HFFc6 (cell line): ENCODE measurements at regions not wholly inside any gene's neighbourhood (a gene's known extent, or its start where the extent isn't known, plus 50 kb on each side); places are given as distances from the start of the nearest gene placed in this dataset.
"Not testable (repeated sequence)": the region's sequence is repeated elsewhere in the genome, so short reads cannot be mapped to it uniquely, and the experiment has no call there.

Experiments used
- DNase-seq: peaks from one replicate; pipeline ENCODE4 v3.0.0-alpha.2; 2018
- H3K27ac Mint-ChIP-seq: 2 replicates; pipeline ENCODE4 v1.8.0; 2020; ENCODE audit warnings: mild to moderate bottlenecking, mixed read lengths
- H3K27me3 Mint-ChIP-seq: 2 replicates; pipeline ENCODE4 v1.8.0; 2021; ENCODE audit warnings: mild to moderate bottlenecking, moderate library complexity, mixed read lengths; ENCODE audit not compliant: insufficient read depth
- H3K36me3 Mint-ChIP-seq: 2 replicates; pipeline ENCODE4 v1.8.0; 2021; ENCODE audit warnings: low read depth, mixed read lengths
- H3K4me1 Mint-ChIP-seq: 2 replicates; pipeline ENCODE4 v1.8.0; 2020; ENCODE audit warnings: low read depth, mixed read lengths
- H3K4me3 Mint-ChIP-seq: 2 replicates; pipeline ENCODE4 v1.8.0; 2020; ENCODE audit warnings: mild to moderate bottlenecking, moderate library complexity, mixed read lengths
- H3K9me3 Mint-ChIP-seq: 2 replicates; pipeline ENCODE4 v1.8.0; 2020; ENCODE audit warnings: mild to moderate bottlenecking, mixed read lengths
- TF ChIP-seq, protein P1 (sequence below): fragments of 200-600 bp; sonication (generic); IDR thresholded peaks from 2 replicates; pipeline ENCODE4 v1.5.0; 2021; ENCODE audit warnings: antibody characterized with exemption, mild to moderate bottlenecking

DNA sequence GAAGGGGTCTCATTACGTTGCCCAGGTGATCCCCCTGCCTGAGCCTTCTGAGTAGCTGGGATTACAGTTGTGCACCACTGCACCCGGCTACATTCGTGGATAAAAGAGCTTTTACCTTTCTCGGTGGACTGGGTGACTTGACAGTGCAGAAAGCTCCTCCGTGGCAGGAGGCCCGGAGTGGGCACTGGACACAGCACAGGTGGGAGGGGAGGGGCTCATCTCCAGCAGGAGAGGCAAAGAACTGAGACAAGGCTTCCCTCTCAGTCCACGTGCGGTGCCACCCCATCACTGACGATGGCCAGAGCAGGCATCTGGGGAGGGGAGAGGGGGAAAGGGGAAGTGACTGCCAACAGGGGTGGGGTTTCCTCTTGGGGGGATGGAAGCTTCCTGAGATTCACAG lies 118.4 kb downstream of the SHANK2 start:
- Mint-ChIP-seq H3K4me3 (no peak overlapping the region), H3K27me3 (peaks cover 5% of the 10 kb centered on the region; the same call in 1 of the 2 replicates), H3K36me3 (no peaks in the 10 kb centered on the region), H3K27ac (no peak overlapping the region), H3K9me3 (peaks cover 38% of the 10 kb centered on the region; the same call in 1 of the 2 replicates), H3K4me1 (no peaks in the 10 kb centered on the region)
- TF ChIP-seq, protein P1, sequence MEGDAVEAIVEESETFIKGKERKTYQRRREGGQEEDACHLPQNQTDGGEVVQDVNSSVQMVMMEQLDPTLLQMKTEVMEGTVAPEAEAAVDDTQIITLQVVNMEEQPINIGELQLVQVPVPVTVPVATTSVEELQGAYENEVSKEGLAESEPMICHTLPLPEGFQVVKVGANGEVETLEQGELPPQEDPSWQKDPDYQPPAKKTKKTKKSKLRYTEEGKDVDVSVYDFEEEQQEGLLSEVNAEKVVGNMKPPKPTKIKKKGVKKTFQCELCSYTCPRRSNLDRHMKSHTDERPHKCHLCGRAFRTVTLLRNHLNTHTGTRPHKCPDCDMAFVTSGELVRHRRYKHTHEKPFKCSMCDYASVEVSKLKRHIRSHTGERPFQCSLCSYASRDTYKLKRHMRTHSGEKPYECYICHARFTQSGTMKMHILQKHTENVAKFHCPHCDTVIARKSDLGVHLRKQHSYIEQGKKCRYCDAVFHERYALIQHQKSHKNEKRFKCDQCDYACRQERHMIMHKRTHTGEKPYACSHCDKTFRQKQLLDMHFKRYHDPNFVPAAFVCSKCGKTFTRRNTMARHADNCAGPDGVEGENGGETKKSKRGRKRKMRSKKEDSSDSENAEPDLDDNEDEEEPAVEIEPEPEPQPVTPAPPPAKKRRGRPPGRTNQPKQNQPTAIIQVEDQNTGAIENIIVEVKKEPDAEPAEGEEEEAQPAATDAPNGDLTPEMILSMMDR = no peak
- DNase-seq = no peak

DNA sequence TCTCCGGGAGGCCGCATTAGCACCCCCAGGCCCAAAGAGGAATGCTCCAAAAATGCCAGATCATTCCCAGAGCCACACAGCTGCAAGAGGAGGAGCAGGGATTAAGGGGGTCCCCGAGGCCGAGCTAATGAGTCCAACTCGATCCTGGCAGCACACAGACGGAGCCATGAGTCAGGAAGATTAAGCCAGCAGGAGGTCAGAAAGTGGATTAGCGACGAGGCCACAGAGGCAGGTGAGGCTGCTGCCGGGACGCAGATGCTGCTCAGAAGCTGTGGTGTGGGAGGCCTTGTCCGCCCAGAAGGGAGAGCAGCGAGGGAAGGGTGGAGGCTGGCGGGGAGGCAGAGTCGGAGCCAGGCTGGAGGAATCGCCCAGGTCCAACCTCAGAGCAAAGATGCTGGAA lies 120.5 kb downstream of the SHANK2 start:
- no peak overlapping the region for H3K4me3 Mint-ChIP-seq
- H3K9me3 Mint-ChIP-seq = peaks cover 38% of the 10 kb centered on the region
- no peak overlapping the region for H3K27ac Mint-ChIP-seq
- DNase-seq = no peak
- peaks cover 8% of the 10 kb centered on the region for H3K27me3 Mint-ChIP-seq
- TF ChIP-seq, protein P1 = no peak
- H3K4me1 Mint-ChIP-seq = no peaks in the 10 kb centered on the region
- H3K36me3 Mint-ChIP-seq = no peaks in the 10 kb centered on the region

DNA sequence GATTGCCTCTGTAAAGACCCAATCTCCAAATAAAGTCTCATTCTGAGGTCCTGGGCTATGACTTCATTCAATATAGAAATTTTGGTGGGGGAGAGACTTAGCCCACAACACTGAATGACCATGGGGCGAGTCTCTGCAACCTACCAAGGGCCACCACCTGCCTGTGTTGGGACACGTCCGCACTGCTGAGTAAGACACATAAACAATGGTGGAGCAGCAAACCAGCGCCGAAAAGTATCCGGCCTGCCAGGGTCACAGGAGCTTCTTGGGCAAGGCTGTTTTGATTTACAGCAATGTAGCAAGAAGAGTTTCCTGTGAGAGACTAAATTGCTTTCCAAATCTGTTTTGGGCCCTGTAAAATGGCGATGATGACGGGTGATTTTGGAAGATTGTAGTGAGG lies 122.3 kb downstream of the SHANK2 start:
- no peak for DNase-seq

DNA sequence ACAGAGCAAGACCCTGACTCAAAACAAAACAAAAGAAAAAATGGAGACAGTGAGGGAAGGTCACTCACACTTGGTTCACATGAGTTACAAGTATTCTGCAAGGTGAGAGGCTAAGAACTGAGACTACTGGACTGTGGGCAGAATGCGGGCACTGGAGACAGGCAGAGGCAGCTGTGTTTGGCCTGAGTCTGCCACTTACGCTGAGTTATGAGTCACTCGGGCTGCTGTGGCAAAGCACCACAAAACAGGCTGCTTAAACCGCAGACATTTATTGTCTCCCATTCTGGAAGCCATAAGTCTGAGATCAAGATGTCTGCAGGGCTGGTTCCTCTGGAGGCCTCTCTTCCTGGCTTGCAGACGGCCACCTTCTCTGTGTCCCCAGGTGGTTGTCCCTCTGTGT lies 122.8 kb downstream of the SHANK2 start:
- TF ChIP-seq, protein P1 = no peak
- H3K36me3 Mint-ChIP-seq = peaks cover 6% of the 10 kb centered on the region; the same call in 1 of the 2 replicates
- H3K27me3 Mint-ChIP-seq = peaks cover 8% of the 10 kb centered on the region
- H3K4me1 Mint-ChIP-seq = no peaks in the 10 kb centered on the region
- no peak overlapping the region for H3K4me3 Mint-ChIP-seq
- peaks cover 40% of the 10 kb centered on the region for H3K9me3 Mint-ChIP-seq
- H3K27ac Mint-ChIP-seq = no peak overlapping the region
- peak; percentile 15 for DNase-seq

More for the DNA sequence above, 122.3 kb downstream of the SHANK2 start:
- H3K9me3 Mint-ChIP-seq = peaks cover 37% of the 10 kb centered on the region
- TF ChIP-seq, protein P1 = no peak
- H3K4me3 Mint-ChIP-seq = no peak overlapping the region
- peaks cover 8% of the 10 kb centered on the region for H3K27me3 Mint-ChIP-seq
- peaks cover 1% of the 10 kb centered on the region; the same call in 1 of the 2 replicates for H3K36me3 Mint-ChIP-seq
- no peak overlapping the region for H3K27ac Mint-ChIP-seq
- no peaks in the 10 kb centered on the region for H3K4me1 Mint-ChIP-seq

DNA sequence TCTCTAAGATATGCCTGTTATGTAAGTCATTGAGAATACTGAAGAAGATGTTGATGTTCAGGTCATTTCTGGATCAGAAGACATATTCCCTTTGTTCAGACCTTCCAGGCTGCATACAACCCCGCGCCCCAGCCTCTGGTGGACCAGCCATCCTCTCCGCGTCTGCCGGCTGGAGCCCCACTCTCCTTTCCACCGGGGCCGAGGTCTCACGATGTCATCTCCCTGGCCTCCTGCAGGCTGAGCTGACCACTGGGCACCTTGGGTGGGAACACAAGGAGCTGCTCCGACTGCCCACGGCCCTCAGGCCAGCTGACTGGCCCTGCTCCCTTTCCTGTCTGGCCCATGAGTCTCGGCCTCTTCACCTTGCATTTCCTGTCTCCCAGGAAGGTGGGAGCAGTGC lies 124.6 kb downstream of the SHANK2 start:
- no peak for DNase-seq
- Mint-ChIP-seq H3K4me3 (no peak overlapping the region), H3K9me3 (peaks cover 52% of the 10 kb centered on the region), H3K36me3 (peaks cover 6% of the 10 kb centered on the region; the same call in 1 of the 2 replicates), H3K27ac (no peak overlapping the region), H3K27me3 (peaks cover 8% of the 10 kb centered on the region), H3K4me1 (no peaks in the 10 kb centered on the region)
- TF ChIP-seq, protein P1 = no peak

DNA sequence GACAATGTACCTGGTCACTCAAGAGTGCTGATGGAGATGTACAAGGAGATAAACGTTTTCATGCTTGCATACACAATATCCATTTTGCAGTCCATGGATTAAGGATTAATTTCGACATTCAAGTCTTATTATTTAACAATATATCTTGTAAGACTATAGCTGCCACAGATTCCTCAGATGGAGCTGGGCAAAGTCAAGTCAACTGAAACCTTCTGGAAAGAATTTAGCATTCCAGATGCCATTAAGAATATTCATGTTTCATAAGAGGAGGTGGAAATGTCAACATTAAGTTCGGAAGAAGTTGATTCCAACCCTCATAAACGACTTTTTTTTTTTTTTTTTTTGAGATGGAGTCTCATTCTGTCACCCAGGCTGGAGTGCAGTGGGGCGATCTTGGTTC lies 126.0 kb downstream of the SHANK2 start:
- H3K4me1 Mint-ChIP-seq, H3K4me3 Mint-ChIP-seq, DNase-seq, H3K36me3 Mint-ChIP-seq, H3K27ac Mint-ChIP-seq, H3K27me3 Mint-ChIP-seq: not testable (repeated sequence)
- peaks cover 44% of the 10 kb centered on the region for H3K9me3 Mint-ChIP-seq
